ENCODE measurements at regions not wholly inside any gene's neighbourhood (a gene's known extent, or its start where the extent isn't known, plus 50 kb on each side); places are given as distances from the start of the nearest gene placed in this dataset.
"Not testable (repeated sequence)": the region's sequence is repeated elsewhere in the genome, so short reads cannot be mapped to it uniquely, and the experiment has no call there.

- CTCF ChIA-PET: no interaction called here
- TF ChIP-seq, protein P1, sequence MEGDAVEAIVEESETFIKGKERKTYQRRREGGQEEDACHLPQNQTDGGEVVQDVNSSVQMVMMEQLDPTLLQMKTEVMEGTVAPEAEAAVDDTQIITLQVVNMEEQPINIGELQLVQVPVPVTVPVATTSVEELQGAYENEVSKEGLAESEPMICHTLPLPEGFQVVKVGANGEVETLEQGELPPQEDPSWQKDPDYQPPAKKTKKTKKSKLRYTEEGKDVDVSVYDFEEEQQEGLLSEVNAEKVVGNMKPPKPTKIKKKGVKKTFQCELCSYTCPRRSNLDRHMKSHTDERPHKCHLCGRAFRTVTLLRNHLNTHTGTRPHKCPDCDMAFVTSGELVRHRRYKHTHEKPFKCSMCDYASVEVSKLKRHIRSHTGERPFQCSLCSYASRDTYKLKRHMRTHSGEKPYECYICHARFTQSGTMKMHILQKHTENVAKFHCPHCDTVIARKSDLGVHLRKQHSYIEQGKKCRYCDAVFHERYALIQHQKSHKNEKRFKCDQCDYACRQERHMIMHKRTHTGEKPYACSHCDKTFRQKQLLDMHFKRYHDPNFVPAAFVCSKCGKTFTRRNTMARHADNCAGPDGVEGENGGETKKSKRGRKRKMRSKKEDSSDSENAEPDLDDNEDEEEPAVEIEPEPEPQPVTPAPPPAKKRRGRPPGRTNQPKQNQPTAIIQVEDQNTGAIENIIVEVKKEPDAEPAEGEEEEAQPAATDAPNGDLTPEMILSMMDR (conservative IDR thresholded peaks at IDR 0.05; ENCODE audit: low read depth, low read length): no peak
- TF ChIP-seq EZH2 (IDR thresholded peaks at IDR 0.05; ENCODE audit: borderline replicate concordance, low read depth, low read length, poor library complexity, severe bottlenecking): no peak
- intact Hi-C loops (cut with micrococcal nuclease; ENCODE audit: unreplicated experiment): no loop called here
- no peaks in the 10 kb centered on the region for H3K4me1 ChIP-seq (ENCODE audit: insufficient read depth, low read length, poor library complexity, severe bottlenecking)
- DNase-seq (ENCODE audit: low spot score): no peak
- H3K9me3 ChIP-seq (ENCODE audit: low read depth, low read length, poor library complexity, severe bottlenecking): no peaks in the 10 kb centered on the region
- POLR2A ChIA-PET (ENCODE audit: low non-redundant PET): no interaction called here
- no peaks in the 10 kb centered on the region for H3K36me3 ChIP-seq (ENCODE audit: insufficient read depth, low read length, poor library complexity, severe bottlenecking)
- H3K27ac ChIP-seq (ENCODE audit: low read depth, low read length, poor library complexity, severe bottlenecking): no peak overlapping the region
- H3K27me3 ChIP-seq (replicated peaks; ENCODE audit: insufficient read depth, low read depth, low read length, poor library complexity): peaks cover 4% of the 10 kb centered on the region
- no TSS peak for BruUV-seq (replicated peaks)
- no peak overlapping the region for H3K4me3 ChIP-seq (ENCODE audit: low read depth, low read length, poor library complexity, severe bottlenecking)
Observed at GRCh38 chr20:26135325-26136110, 438.9 kb upstream of the ZNF337 start.

GRCh38 chr20:26134606-26135005, 438.0 kb upstream of the ZNF337 start:
- Histone ChIP-seq H3K36me3 (ENCODE audit: insufficient read depth, low read length, poor library complexity, severe bottlenecking) (no peaks in the 10 kb centered on the region), H3K9me3 (ENCODE audit: low read depth, low read length, poor library complexity, severe bottlenecking) (no peaks in the 10 kb centered on the region), H3K27me3 (replicated peaks; ENCODE audit: insufficient read depth, low read depth, low read length, poor library complexity) (peaks cover 4% of the 10 kb centered on the region), H3K27ac (ENCODE audit: low read depth, low read length, poor library complexity, severe bottlenecking) (no peak overlapping the region), H3K4me1 (ENCODE audit: insufficient read depth, low read length, poor library complexity, severe bottlenecking) (no peaks in the 10 kb centered on the region), H3K4me3 (ENCODE audit: low read depth, low read length, poor library complexity, severe bottlenecking) (no peak overlapping the region)
- TF ChIP-seq EZH2 (IDR thresholded peaks at IDR 0.05; ENCODE audit: borderline replicate concordance, low read depth, low read length, poor library complexity, severe bottlenecking): no peak
- TF ChIP-seq, protein P1 (conservative IDR thresholded peaks at IDR 0.05; ENCODE audit: low read depth, low read length): no peak
- CTCF ChIA-PET: no interaction called here
- POLR2A ChIA-PET (ENCODE audit: low non-redundant PET): no interaction called here
- intact Hi-C loops (cut with micrococcal nuclease; ENCODE audit: unreplicated experiment): no loop called here
- BruUV-seq (replicated peaks): no TSS peak
- no peak for DNase-seq (ENCODE audit: low spot score)

DNA sequence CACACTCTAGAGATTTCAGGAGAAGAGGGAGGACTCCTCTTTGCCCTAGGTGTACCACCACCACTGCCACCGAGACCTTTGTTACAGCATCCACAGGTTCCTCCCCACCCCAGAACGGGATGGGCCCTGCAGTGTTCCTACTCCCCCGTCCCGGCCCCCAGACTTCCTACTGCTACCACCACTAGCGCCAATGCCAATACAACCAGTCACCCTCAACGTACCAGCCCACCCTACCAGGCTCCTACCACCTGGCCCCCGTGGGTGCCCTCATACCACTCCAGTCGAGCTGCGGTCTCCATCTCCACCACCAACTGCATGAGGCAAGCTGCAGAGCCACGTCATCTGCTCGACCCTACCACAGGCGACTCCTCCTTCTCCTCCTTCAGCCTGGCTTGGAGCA, 437.1 kb upstream of the ZNF337 start:
- DNase-seq (ENCODE audit: low spot score); H3K4me3 ChIP-seq (ENCODE audit: low read depth, low read length, poor library complexity, severe bottlenecking); H3K27me3 ChIP-seq (replicated peaks; ENCODE audit: insufficient read depth, low read depth, low read length, poor library complexity); BruUV-seq (replicated peaks); H3K9me3 ChIP-seq (ENCODE audit: low read depth, low read length, poor library complexity, severe bottlenecking); POLR2A ChIA-PET (ENCODE audit: low non-redundant PET); H3K27ac ChIP-seq (ENCODE audit: low read depth, low read length, poor library complexity, severe bottlenecking); H3K36me3 ChIP-seq (ENCODE audit: insufficient read depth, low read length, poor library complexity, severe bottlenecking); H3K4me1 ChIP-seq (ENCODE audit: insufficient read depth, low read length, poor library complexity, severe bottlenecking); intact Hi-C loops (cut with micrococcal nuclease; ENCODE audit: unreplicated experiment); CTCF ChIA-PET: not testable (repeated sequence)

DNA sequence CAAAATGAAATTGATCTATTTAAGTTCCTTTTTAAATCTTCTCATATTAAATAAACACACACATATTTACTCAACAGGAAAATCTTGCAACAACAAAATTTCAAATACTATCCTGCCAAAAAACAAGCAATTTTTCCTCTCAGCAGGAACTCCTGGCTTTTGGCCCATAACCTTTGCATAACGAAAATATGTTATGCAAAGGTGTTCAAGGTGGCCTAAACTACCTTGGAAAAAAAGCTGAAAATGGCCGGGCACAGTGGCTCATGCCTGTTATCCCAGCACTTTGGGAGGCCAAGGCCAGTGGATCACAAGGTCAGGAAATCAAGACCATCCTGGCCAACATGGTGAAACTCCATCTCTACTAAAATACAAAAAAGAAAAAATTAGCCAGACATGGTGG, 424.3 kb upstream of the ZNF337 start:
- intact Hi-C loops (cut with micrococcal nuclease; ENCODE audit: unreplicated experiment); DNase-seq (ENCODE audit: low spot score); H3K36me3 ChIP-seq (ENCODE audit: insufficient read depth, low read length, poor library complexity, severe bottlenecking); H3K4me1 ChIP-seq (ENCODE audit: insufficient read depth, low read length, poor library complexity, severe bottlenecking); H3K27me3 ChIP-seq (replicated peaks; ENCODE audit: insufficient read depth, low read depth, low read length, poor library complexity); H3K9me3 ChIP-seq (ENCODE audit: low read depth, low read length, poor library complexity, severe bottlenecking); BruUV-seq (replicated peaks); CTCF ChIA-PET; H3K27ac ChIP-seq (ENCODE audit: low read depth, low read length, poor library complexity, severe bottlenecking); POLR2A ChIA-PET (ENCODE audit: low non-redundant PET); H3K4me3 ChIP-seq (ENCODE audit: low read depth, low read length, poor library complexity, severe bottlenecking): not testable (repeated sequence)

GRCh38 chr20:26094498-26094897, 397.8 kb upstream of the ZNF337 start:
- H3K4me1 ChIP-seq (ENCODE audit: insufficient read depth, low read length, poor library complexity, severe bottlenecking); H3K27ac ChIP-seq (ENCODE audit: low read depth, low read length, poor library complexity, severe bottlenecking); H3K27me3 ChIP-seq (replicated peaks; ENCODE audit: insufficient read depth, low read depth, low read length, poor library complexity); CTCF ChIA-PET; H3K9me3 ChIP-seq (ENCODE audit: low read depth, low read length, poor library complexity, severe bottlenecking); BruUV-seq (replicated peaks); H3K36me3 ChIP-seq (ENCODE audit: insufficient read depth, low read length, poor library complexity, severe bottlenecking); DNase-seq (ENCODE audit: low spot score); POLR2A ChIA-PET (ENCODE audit: low non-redundant PET); intact Hi-C loops (cut with micrococcal nuclease; ENCODE audit: unreplicated experiment); H3K4me3 ChIP-seq (ENCODE audit: low read depth, low read length, poor library complexity, severe bottlenecking): not testable (repeated sequence)

DNA sequence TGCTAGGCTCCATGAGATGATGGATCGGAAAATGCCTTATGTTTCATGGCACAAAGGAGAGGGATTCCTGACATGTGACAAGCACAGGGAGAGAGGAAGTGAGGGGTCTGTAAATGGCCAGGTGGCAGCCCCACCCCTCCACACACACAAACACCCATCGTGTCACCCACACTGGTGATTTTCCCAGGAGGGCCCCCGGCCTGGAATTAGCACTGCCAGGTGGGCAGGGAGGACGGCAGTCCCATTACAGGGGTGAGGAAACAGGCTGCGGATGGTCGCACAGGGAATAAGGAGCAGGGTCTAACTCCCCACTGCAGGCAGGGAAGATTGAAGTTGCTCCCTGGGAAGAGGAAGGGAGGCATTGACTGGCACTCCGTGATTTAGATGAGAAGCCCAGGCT, 395.3 kb upstream of the ZNF337 start:
- H3K9me3 ChIP-seq (ENCODE audit: low read depth, low read length, poor library complexity, severe bottlenecking); H3K4me1 ChIP-seq (ENCODE audit: insufficient read depth, low read length, poor library complexity, severe bottlenecking); POLR2A ChIA-PET (ENCODE audit: low non-redundant PET); H3K4me3 ChIP-seq (ENCODE audit: low read depth, low read length, poor library complexity, severe bottlenecking); H3K27ac ChIP-seq (ENCODE audit: low read depth, low read length, poor library complexity, severe bottlenecking); CTCF ChIA-PET; DNase-seq (ENCODE audit: low spot score); intact Hi-C loops (cut with micrococcal nuclease; ENCODE audit: unreplicated experiment); H3K36me3 ChIP-seq (ENCODE audit: insufficient read depth, low read length, poor library complexity, severe bottlenecking); BruUV-seq (replicated peaks); H3K27me3 ChIP-seq (replicated peaks; ENCODE audit: insufficient read depth, low read depth, low read length, poor library complexity): not testable (repeated sequence)
